ENCODE measurements at regions not wholly inside any gene's neighbourhood (a gene's known extent, or its start where the extent isn't known, plus 50 kb on each side); places are given as distances from the start of the nearest gene placed in this dataset.
"Not testable (repeated sequence)": the region's sequence is repeated elsewhere in the genome, so short reads cannot be mapped to it uniquely, and the experiment has no call there.

DNA sequence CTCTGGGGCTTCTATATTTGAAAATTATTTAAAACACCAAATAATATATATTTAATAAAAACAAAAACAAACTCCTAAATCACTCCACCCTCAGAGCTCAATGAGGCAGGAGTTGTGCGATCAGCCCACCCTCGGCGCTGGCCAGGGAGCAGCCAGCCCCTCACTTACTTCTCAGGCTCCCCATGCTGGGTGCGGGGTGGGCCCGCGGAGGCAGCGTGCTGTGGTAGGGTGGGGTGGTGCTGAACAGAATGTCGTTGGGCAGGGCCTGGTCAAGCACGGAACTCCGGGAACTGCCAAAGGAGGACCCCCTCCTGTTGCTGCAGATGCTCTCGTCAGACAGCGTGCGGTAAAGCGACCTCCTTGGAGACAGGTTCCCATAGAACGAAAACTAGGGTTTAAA lies 204.5 kb downstream of the SIPA1L2 start:
- Mint-ChIP-seq H3K4me1 (peaks cover 0 to 2% (median 0%) of the 10 kb centered on the region in 4 donors), H3K36me3 (no peaks in the 10 kb centered on the region), H3K27ac (no peak overlapping the region), H3K4me3 (no peak overlapping the region), H3K27me3 (peaks cover 0 to 5% (median 0%) of the 10 kb centered on the region in 5 donors), H3K9me3 (no peaks in the 10 kb centered on the region)
- ATAC-seq (no peak), DNase-seq (no peak)
- POLR2A ChIA-PET: no interaction called here

DNA sequence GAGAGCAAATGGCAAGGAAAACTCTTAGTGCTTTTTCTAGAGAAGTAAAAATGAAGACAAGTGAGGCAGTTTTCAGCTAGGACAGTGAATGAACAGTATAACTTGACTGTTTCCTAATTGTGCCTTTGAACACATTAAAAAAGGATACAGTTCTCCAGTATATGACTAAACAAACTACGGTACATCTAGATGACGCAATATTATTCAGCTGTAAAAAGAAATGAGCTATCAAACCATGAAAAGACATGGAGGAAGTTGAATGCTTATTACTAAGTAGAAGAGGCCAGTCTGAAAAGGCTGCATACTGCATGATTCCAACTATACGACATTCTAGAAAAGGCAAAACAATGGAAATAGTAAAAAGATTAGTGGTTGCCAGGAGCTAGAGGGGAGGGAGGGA lies 206.3 kb downstream of the SIPA1L2 start:
- DNase-seq (no peak), ATAC-seq (no peak)
- Mint-ChIP-seq H3K9me3 (no peaks in the 10 kb centered on the region), H3K4me3 (no peak overlapping the region), H3K27me3 (peaks cover 3 to 15% (median 7%) of the 10 kb centered on the region in 5 donors), H3K27ac (no peak overlapping the region), H3K36me3 (no peaks in the 10 kb centered on the region), H3K4me1 (peaks cover 0 to 2% (median 0%) of the 10 kb centered on the region in 4 donors)
- POLR2A ChIA-PET: no interaction called here

- H3K4me1 Mint-ChIP-seq: peaks cover 0 to 2% (median 0%) of the 10 kb centered on the region in 4 donors
- H3K27ac Mint-ChIP-seq: no peak overlapping the region
- H3K27me3 Mint-ChIP-seq: peaks cover 3 to 22% (median 7%) of the 10 kb centered on the region in 5 donors
- no peaks in the 10 kb centered on the region for H3K36me3 Mint-ChIP-seq
- ATAC-seq (no peak), DNase-seq (no peak)
- no peak overlapping the region for H3K4me3 Mint-ChIP-seq
- POLR2A ChIA-PET: no interaction called here
- no peaks in the 10 kb centered on the region for H3K9me3 Mint-ChIP-seq
Observed at GRCh38 chr1:232422898-232423297, 207.0 kb downstream of the SIPA1L2 start.

DNA sequence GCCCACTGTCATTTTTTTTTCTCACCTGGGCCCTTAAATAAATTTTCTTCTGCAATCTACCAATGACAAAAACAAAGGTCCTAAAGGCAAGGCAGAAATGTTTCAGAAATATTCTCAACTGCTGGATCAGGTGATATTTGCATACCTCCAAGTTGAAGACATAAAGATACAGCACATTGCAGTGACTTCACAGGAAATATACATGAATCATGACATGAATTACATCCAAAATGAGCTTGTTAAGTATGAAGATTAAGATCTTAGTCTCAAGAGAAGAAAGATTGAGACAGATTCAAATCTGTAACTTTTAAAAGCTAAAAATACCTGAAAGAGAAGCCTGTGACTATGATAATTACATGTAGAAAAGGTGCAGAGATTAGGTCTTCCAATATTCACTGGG lies 207.8 kb downstream of the SIPA1L2 start:
- H3K9me3 Mint-ChIP-seq: no peaks in the 10 kb centered on the region
- peaks cover 0 to 2% (median 0%) of the 10 kb centered on the region in 4 donors for H3K4me1 Mint-ChIP-seq
- no peak overlapping the region for H3K4me3 Mint-ChIP-seq
- H3K27ac Mint-ChIP-seq: no peak overlapping the region
- no peaks in the 10 kb centered on the region for H3K36me3 Mint-ChIP-seq
- POLR2A ChIA-PET: no interaction called here
- peaks cover 3 to 26% (median 7%) of the 10 kb centered on the region in 5 donors for H3K27me3 Mint-ChIP-seq
- ATAC-seq: no peak
- no peak for DNase-seq

DNA sequence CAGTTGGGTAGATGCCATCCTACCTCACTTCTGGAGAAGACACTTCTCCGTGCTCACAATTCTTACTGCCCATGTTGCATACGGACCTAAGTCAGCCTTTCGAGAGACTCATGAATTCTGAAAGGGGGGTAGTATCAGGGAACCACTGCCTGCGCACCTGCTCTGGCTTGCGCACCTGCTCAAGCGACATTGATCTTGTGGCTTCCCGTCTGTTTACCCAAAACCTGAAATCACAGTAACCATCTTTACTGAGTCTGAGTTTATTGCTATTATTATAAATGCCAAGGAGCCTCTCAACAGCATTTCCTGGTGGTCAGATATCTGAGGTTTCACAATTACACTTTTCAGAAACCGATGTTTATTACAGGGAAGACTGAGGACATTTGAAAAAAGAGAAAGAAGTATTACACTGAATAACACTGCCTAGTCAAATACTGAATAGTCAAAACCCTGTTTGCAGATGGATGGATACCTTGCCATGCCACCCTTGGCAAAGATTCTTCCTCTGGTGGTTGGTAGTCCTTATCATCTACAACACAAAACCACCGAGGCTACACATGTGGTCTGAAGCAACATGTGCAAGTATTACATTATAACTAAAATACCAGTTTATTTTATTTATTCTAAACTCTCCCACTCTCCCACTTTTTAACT lies 208.7 kb downstream of the SIPA1L2 start:
- POLR2A ChIA-PET: no interaction called here
- H3K9me3 Mint-ChIP-seq: no peaks in the 10 kb centered on the region

DNA sequence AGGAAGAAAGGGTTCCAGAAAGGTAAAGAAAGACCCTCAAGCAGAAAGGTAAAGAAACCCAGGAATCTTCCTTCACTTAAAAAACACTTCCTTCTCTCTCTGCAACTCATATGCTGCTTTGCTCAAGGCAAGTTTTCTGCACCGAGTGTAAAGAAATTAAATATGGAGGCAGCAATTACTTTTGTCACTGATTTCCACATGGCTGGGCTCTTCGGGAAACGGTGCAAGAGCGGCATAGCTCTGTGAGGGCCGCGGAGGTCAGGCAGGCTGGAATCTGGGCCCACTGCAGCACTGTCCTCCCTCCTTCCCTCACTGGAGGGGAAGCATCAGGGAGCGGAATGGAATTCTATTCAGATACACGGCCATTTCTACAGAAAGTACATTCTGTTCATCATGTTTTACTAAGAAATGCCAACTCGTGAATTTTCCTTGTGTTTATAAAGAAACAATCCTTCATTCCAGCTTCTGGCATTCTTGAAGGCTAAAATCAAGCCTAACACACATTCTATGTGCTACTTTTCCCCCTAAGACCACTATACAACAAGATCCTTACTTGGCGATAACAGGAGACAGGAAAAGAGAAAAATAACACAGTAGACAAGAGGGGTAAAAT lies 212.2 kb downstream of the SIPA1L2 start:
- Mint-ChIP-seq H3K27me3 (peaks cover 3 to 26% (median 10%) of the 10 kb centered on the region in 5 donors), H3K4me1 (peaks cover 0 to 2% (median 0%) of the 10 kb centered on the region in 4 donors), H3K27ac (no peak overlapping the region), H3K36me3 (no peaks in the 10 kb centered on the region), H3K4me3 (no peak overlapping the region), H3K9me3 (no peaks in the 10 kb centered on the region)
- POLR2A ChIA-PET: no interaction called here
- no peak for DNase-seq
- ATAC-seq: no peak

More for the DNA sequence above, 208.7 kb downstream of the SIPA1L2 start:
- Mint-ChIP-seq H3K4me3 (no peak overlapping the region), H3K36me3 (no peaks in the 10 kb centered on the region), H3K27me3 (peaks cover 3 to 26% (median 7%) of the 10 kb centered on the region in 5 donors), H3K4me1 (peaks cover 0 to 2% (median 0%) of the 10 kb centered on the region in 4 donors), H3K27ac (no peak overlapping the region)
- no peak for DNase-seq
- no peak for ATAC-seq

- H3K27ac Mint-ChIP-seq: no peak overlapping the region
- peaks cover 3 to 26% (median 10%) of the 10 kb centered on the region in 5 donors for H3K27me3 Mint-ChIP-seq
- H3K4me3 Mint-ChIP-seq: no peak overlapping the region
- no peaks in the 10 kb centered on the region for H3K36me3 Mint-ChIP-seq
- no peak for ATAC-seq
- H3K9me3 Mint-ChIP-seq: no peaks in the 10 kb centered on the region
- POLR2A ChIA-PET: no interaction called here
- H3K4me1 Mint-ChIP-seq: peaks cover 0 to 2% (median 0%) of the 10 kb centered on the region in 4 donors
- no peak for DNase-seq
Observed at GRCh38 chr1:232416026-232416568, 213.8 kb downstream of the SIPA1L2 start.

DNA sequence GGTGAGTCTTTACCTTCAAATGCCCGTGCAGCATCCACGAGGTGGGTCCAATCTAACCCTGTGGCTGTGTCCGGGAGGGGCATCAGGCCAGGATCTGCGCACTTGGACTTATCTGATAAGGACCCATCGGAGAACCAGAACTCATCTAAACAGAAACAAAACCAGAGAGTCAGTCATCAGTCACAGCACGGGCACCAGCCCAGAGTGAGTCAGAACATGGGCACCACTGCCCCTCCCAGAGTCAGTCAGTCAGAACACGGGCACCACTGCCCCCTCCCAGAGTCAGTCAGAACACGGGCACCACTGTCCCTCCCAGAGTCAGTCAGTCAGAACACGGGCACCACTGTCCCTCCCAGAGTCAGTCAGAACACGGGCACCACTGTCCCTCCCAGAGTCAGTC lies 214.5 kb downstream of the SIPA1L2 start:
- H3K4me3 Mint-ChIP-seq, H3K9me3 Mint-ChIP-seq, POLR2A ChIA-PET, H3K4me1 Mint-ChIP-seq, H3K27ac Mint-ChIP-seq, ATAC-seq, DNase-seq, H3K36me3 Mint-ChIP-seq: not testable (repeated sequence)
- H3K27me3 Mint-ChIP-seq: peaks cover 3 to 26% (median 10%) of the 10 kb centered on the region in 5 donors

DNA sequence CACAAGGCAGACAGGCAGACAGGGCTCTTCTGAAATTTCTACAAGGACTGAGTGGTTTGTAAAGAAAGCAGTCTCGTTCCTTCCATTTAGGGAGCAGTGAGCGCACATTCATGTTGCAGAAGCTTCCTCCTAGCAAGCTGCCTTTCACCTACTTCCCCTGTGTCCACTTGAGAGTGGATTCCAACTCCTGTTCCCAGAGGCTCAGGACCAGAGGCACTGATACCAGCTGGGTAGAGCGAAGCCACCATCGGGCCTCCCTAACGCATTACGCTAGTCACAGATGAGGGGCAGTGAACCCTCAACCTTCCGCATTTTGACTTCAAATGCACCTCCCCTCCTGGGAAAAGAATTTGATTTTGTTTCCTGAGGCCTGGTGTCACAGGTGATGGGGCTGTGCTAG lies 215.8 kb downstream of the SIPA1L2 start:
- DNase-seq (no peak), ATAC-seq (no peak)
- POLR2A ChIA-PET: no interaction called here
- H3K36me3 Mint-ChIP-seq: peaks cover 0 to 5% (median 0%) of the 10 kb centered on the region in 3 donors
- no peaks in the 10 kb centered on the region for H3K4me1 Mint-ChIP-seq
- no peak overlapping the region for H3K4me3 Mint-ChIP-seq
- H3K9me3 Mint-ChIP-seq: peaks cover 0 to 11% (median 4%) of the 10 kb centered on the region in 9 donors
- H3K27me3 Mint-ChIP-seq: peaks cover 0 to 16% (median 5%) of the 10 kb centered on the region in 5 donors
- no peak overlapping the region for H3K27ac Mint-ChIP-seq

- Mint-ChIP-seq H3K4me1 (no peaks in the 10 kb centered on the region), H3K4me3 (no peak overlapping the region), H3K9me3 (peaks cover 0 to 11% (median 4%) of the 10 kb centered on the region in 9 donors), H3K36me3 (peaks cover 0 to 6% (median 0%) of the 10 kb centered on the region in 3 donors), H3K27ac (no peak overlapping the region), H3K27me3 (peaks cover 0 to 12% (median 4%) of the 10 kb centered on the region in 5 donors)
- POLR2A ChIA-PET: no interaction called here
- ATAC-seq (no peak), DNase-seq (no peak)
Observed at GRCh38 chr1:232413674-232414073, 216.3 kb downstream of the SIPA1L2 start.

GRCh38 chr1:232409584-232409983 lies 220.3 kb downstream of the SIPA1L2 start:
- Mint-ChIP-seq H3K4me3 (no peak overlapping the region), H3K4me1 (no peaks in the 10 kb centered on the region), H3K9me3 (peaks cover 0 to 11% (median 4%) of the 10 kb centered on the region in 9 donors), H3K27me3 (peaks cover 0 to 4% (median 0%) of the 10 kb centered on the region in 5 donors), H3K27ac (no peak overlapping the region), H3K36me3 (peaks cover 0 to 6% (median 0%) of the 10 kb centered on the region in 3 donors)
- ATAC-seq (no peak), DNase-seq (no peak)
- POLR2A ChIA-PET: no interaction called here

GRCh38 chr1:232407120-232407519 lies 222.8 kb downstream of the SIPA1L2 start:
- POLR2A ChIA-PET: no interaction called here
- Mint-ChIP-seq H3K36me3 (peaks cover 0 to 6% (median 0%) of the 10 kb centered on the region in 3 donors), H3K4me1 (no peaks in the 10 kb centered on the region), H3K4me3 (no peak overlapping the region), H3K27me3 (peaks cover 0 to 3% (median 1%) of the 10 kb centered on the region in 5 donors), H3K9me3 (peaks cover 0 to 11% (median 4%) of the 10 kb centered on the region in 9 donors), H3K27ac (no peak overlapping the region)
- ATAC-seq (no peak), DNase-seq (no peak)

GRCh38 chr1:232405781-232406180 lies 224.2 kb downstream of the SIPA1L2 start:
- Mint-ChIP-seq H3K4me3 (no peak overlapping the region), H3K36me3 (peaks cover 0 to 6% (median 0%) of the 10 kb centered on the region in 3 donors), H3K4me1 (peaks cover 0 to 1% (median 0%) of the 10 kb centered on the region in 4 donors), H3K9me3 (peaks cover 0 to 11% (median 4%) of the 10 kb centered on the region in 9 donors), H3K27ac (no peak overlapping the region), H3K27me3 (peaks cover 0 to 13% (median 9%) of the 10 kb centered on the region in 5 donors)
- POLR2A ChIA-PET: no interaction called here
- ATAC-seq (no peak), DNase-seq (no peak)
